Kidney capillary endothelial cell (primary cell): ENCODE measurements at regions not wholly inside any gene's neighbourhood (a gene's known extent, or its start where the extent isn't known, plus 50 kb on each side); places are given as distances from the start of the nearest gene placed in this dataset.

Source experiments
- DNase-seq: peaks from one replicate; pipeline ENCODE4 v3.0.0-alpha.2; 2018; ENCODE audit warnings: low spot score

- DNase-seq, result no peak
Observed at GRCh38 chr11:10387206-10388083, 67.6 kb upstream of the AMPD3 start.

GRCh38 chr11:10388101-10388500, 67.0 kb upstream of the AMPD3 start:
- DNase-seq, result no peak

- no peak for DNase-seq
Observed at GRCh38 chr11:10388574-10388973, 66.5 kb upstream of the AMPD3 start.

GRCh38 chr11:10390375-10390774, 64.7 kb upstream of the AMPD3 start:
- DNase-seq, result no peak

GRCh38 chr11:10392095-10393079, 62.7 kb upstream of the AMPD3 start:
- no peak for DNase-seq

- DNase-seq, result no peak
Observed at GRCh38 chr11:10394229-10395101, 60.6 kb upstream of the AMPD3 start.

- DNase-seq, result no peak
Observed at GRCh38 chr11:10395166-10395897, 59.7 kb upstream of the AMPD3 start.

- DNase-seq, result no peak
Observed at GRCh38 chr11:10396771-10397170, 58.3 kb upstream of the AMPD3 start.

- no peak for DNase-seq
Observed at GRCh38 chr11:10397226-10397987, 57.7 kb upstream of the AMPD3 start.

- peak; percentile 29 for DNase-seq
Observed at GRCh38 chr11:10398525-10398924, 56.5 kb upstream of the AMPD3 start.

GRCh38 chr11:10400856-10401255, 54.2 kb upstream of the AMPD3 start:
- DNase-seq, result no peak

- no peak for DNase-seq
Observed at GRCh38 chr11:10401256-10401655, 53.8 kb upstream of the AMPD3 start.

- DNase-seq, result no peak
Observed at GRCh38 chr11:10401696-10402392, 53.2 kb upstream of the AMPD3 start.
